ENCODE measurements at regions not wholly inside any gene's neighbourhood (a gene's known extent, or its start where the extent isn't known, plus 50 kb on each side); places are given as distances from the start of the nearest gene placed in this dataset.
A peak's percentile ranks its signal among the peaks of the same experiment; 100 is the strongest.

GRCh38 chr11:32297611-32298011 is 137.7 kb downstream of the WT1 start:
- Histone ChIP-seq H3K4me3 (no peak overlapping the region), H3K9me3 (ENCODE audit: insufficient read depth, low read depth) (no peaks in the 10 kb centered on the region), H3K79me2 (ENCODE audit: low read depth) (no peaks in the 10 kb centered on the region), H3K27ac (no peak overlapping the region), H3F3A (ENCODE audit: insufficient read depth, low read depth) (no peaks in the 10 kb centered on the region), H3K9me2 (ENCODE audit: insufficient read depth) (no peaks in the 10 kb centered on the region), H3K27me3 (ENCODE audit: insufficient read depth, low read depth) (no peaks in the 10 kb centered on the region), H3K36me3 (ENCODE audit: low read depth) (no peaks in the 10 kb centered on the region), H2AFZ (no peak overlapping the region), H4K20me1 (ENCODE audit: insufficient read depth) (no peaks in the 10 kb centered on the region), H3K4me2 (no peak overlapping the region), H3K4me1 (replicated peaks; ENCODE audit: insufficient read depth) (no peaks in the 10 kb centered on the region)
- ChIA-PET CTCF (no interaction called here), POLR2A (ENCODE audit: unreplicated experiment) (interaction anchor here (0.6 kb wide), 1 partner anchor 60 kb away, joined by 10 read pairs; no protein-coding TSS in a partner anchor)
- TF ChIP-seq EZH2 (IDR thresholded peaks at IDR 0.05; ENCODE audit: low read depth) (no peak), CTCF (conservative IDR thresholded peaks at IDR 0.05) (peak; percentile 67)
- DNase-seq: peak in 1 of 2 experiments; percentile 45
- no TSS peak for BruUV-seq (replicated peaks)
- intact Hi-C loops (cut with micrococcal nuclease; ENCODE audit: unreplicated experiment): loop anchor here (1.0 to 10.0 kb wide), 2 partner anchors 1063 to 1190 kb away; no protein-coding TSS in a partner anchor

DNA sequence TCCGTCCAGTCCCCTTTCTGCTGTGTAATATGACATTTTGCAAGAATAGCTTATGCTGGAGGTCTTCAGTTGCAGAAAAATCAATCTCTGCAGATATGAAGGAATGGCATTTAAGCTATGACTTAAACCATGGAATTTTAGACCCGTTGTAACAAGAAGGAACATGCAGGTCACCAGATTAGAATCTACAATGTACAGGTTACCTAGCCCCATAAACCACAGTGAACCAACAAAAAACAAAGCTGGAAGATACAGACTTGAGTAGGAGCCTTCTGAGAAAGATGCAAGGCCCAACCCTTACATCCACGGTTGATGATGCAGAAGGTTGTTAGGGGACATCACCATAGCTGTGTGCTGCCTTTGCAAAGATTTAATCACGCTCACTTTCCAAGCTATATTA is 132.5 kb downstream of the WT1 start:
- CTCF ChIA-PET: interaction anchor here (0.5 kb wide), 1 partner anchor 420 kb away, joined by 3 read pairs; no protein-coding TSS in a partner anchor
- Histone ChIP-seq H3K27me3 (ENCODE audit: insufficient read depth, low read depth) (no peaks in the 10 kb centered on the region), H3K36me3 (ENCODE audit: low read depth) (no peaks in the 10 kb centered on the region), H2AFZ (no peak overlapping the region), H3K4me2 (no peak overlapping the region), H3K79me2 (ENCODE audit: low read depth) (no peaks in the 10 kb centered on the region), H3K4me3 (no peak overlapping the region), H3K9me3 (ENCODE audit: insufficient read depth, low read depth) (no peaks in the 10 kb centered on the region), H3K27ac (no peak overlapping the region), H3F3A (ENCODE audit: insufficient read depth, low read depth) (no peaks in the 10 kb centered on the region), H3K4me1 (replicated peaks; ENCODE audit: insufficient read depth) (no peaks in the 10 kb centered on the region), H4K20me1 (ENCODE audit: insufficient read depth) (no peaks in the 10 kb centered on the region), H3K9me2 (ENCODE audit: insufficient read depth) (no peaks in the 10 kb centered on the region)
- TF ChIP-seq CTCF (conservative IDR thresholded peaks at IDR 0.05) (no peak), EZH2 (IDR thresholded peaks at IDR 0.05; ENCODE audit: low read depth) (no peak)
- no peak for DNase-seq
- POLR2A ChIA-PET (ENCODE audit: unreplicated experiment): no interaction called here
- BruUV-seq (replicated peaks): no TSS peak
- intact Hi-C loops (cut with micrococcal nuclease; ENCODE audit: unreplicated experiment): no loop called here

- Histone ChIP-seq H3K27ac (no peak overlapping the region), H4K20me1 (ENCODE audit: insufficient read depth) (no peaks in the 10 kb centered on the region), H3K4me3 (no peak overlapping the region), H3K9me2 (ENCODE audit: insufficient read depth) (no peaks in the 10 kb centered on the region), H3K4me1 (replicated peaks; ENCODE audit: insufficient read depth) (no peaks in the 10 kb centered on the region), H3K36me3 (ENCODE audit: low read depth) (no peaks in the 10 kb centered on the region), H2AFZ (0 out of 2 replicates have a peak overlapping the region, but pooled peaks have one; percentile 22), H3K4me2 (no peak overlapping the region), H3K79me2 (ENCODE audit: low read depth) (no peaks in the 10 kb centered on the region), H3F3A (ENCODE audit: insufficient read depth, low read depth) (no peaks in the 10 kb centered on the region), H3K27me3 (ENCODE audit: insufficient read depth, low read depth) (no peaks in the 10 kb centered on the region), H3K9me3 (ENCODE audit: insufficient read depth, low read depth) (no peaks in the 10 kb centered on the region)
- CTCF ChIA-PET: no interaction called here
- DNase-seq: no peak
- POLR2A ChIA-PET (ENCODE audit: unreplicated experiment): no interaction called here
- TF ChIP-seq CTCF (conservative IDR thresholded peaks at IDR 0.05): no peak
- no peak for TF ChIP-seq EZH2 (IDR thresholded peaks at IDR 0.05; ENCODE audit: low read depth)
- no TSS peak for BruUV-seq (replicated peaks)
- intact Hi-C loops (cut with micrococcal nuclease; ENCODE audit: unreplicated experiment): no loop called here
Observed at GRCh38 chr11:32304521-32304920, 130.8 kb downstream of the WT1 start.

All from PC-9 (cell line).